Fibroblast of lung (primary cell): ENCODE measurements at regions not wholly inside any gene's neighbourhood (a gene's known extent, or its start where the extent isn't known, plus 50 kb on each side); places are given as distances from the start of the nearest gene placed in this dataset.

Source experiments
- DNase-seq, 2 donors: peaks; one replicate each; pipeline versions ENCODE4 v3.0.0 to v3.0.0-alpha.2; 2010; ENCODE audit warnings: low read depth in 2 of 2
- H2AFZ ChIP-seq: 2 replicates; pipeline ENCODE4 v1.5.1; 2012; ENCODE audit warnings: low read length, control low read depth, inconsistent platforms
- H3K27ac ChIP-seq: 2 replicates; pipeline ENCODE4 v1.5.1; 2011; ENCODE audit warnings: low read length, control low read depth; ENCODE audit not compliant: insufficient read depth
- H3K27me3 ChIP-seq: 2 replicates; pipeline ENCODE4 v1.5.1; 2011; ENCODE audit warnings: mild to moderate bottlenecking, low read length; ENCODE audit not compliant: control insufficient read depth, insufficient read depth
- H3K36me3 ChIP-seq: 2 replicates; pipeline ENCODE4 v1.5.1; 2011; ENCODE audit warnings: low read length; ENCODE audit not compliant: control insufficient read depth, insufficient read depth
- H3K4me1 ChIP-seq: 2 replicates; pipeline ENCODE4 v1.5.1; 2011; ENCODE audit warnings: low read length; ENCODE audit not compliant: control insufficient read depth, insufficient read depth; ENCODE audit errors: extremely low read depth
- H3K4me2 ChIP-seq: 2 replicates; pipeline ENCODE4 v1.5.1; 2011; ENCODE audit warnings: low read length, control low read depth; ENCODE audit not compliant: insufficient read depth; ENCODE audit errors: extremely low read depth
- H3K4me3 ChIP-seq, 4 experiments: fragments of 200-600 bp in 1 of 4; sonication (generic) in 1 of 4; replicated peaks in 1 of 4; 2 replicates each; pipeline ENCODE4 v1.5.1; 2011 to 2016; ENCODE audit warnings: low read length in 4 of 4, low read depth in 3 of 4, mild to moderate bottlenecking in 3 of 4, control low read depth in 2 of 4, inconsistent platforms in 1 of 4, mixed read lengths in 1 of 4; ENCODE audit not compliant: insufficient read depth in 1 of 4; ENCODE audit errors: control extremely low read depth in 1 of 4
- H3K79me2 ChIP-seq: 2 replicates; pipeline ENCODE4 v1.5.1; 2012; ENCODE audit warnings: mild to moderate bottlenecking, low read length, inconsistent platforms; ENCODE audit not compliant: control insufficient read depth, insufficient read depth
- H3K9ac ChIP-seq: 2 replicates; pipeline ENCODE4 v1.5.1; 2011; ENCODE audit warnings: mild to moderate bottlenecking, low read length, control low read depth; ENCODE audit not compliant: insufficient read depth
- H3K9me3 ChIP-seq: 2 replicates; pipeline ENCODE4 v1.5.1; 2012; ENCODE audit warnings: low read depth, low read length; ENCODE audit not compliant: control insufficient read depth, insufficient read depth
- H4K20me1 ChIP-seq: 2 replicates; pipeline ENCODE4 v1.5.1; 2011; ENCODE audit warnings: low read length; ENCODE audit not compliant: control insufficient read depth, insufficient read depth; ENCODE audit errors: extremely low read depth
- EZH2 ChIP-seq: IDR thresholded peaks from 2 replicates; pipeline ENCODE4 v1.5.1; 2012; ENCODE audit warnings: low read length, control low read depth, mild to moderate bottlenecking; ENCODE audit errors: missing control alignments
- TF ChIP-seq, protein P1 (sequence below), 2 donors: IDR thresholded peaks in 1 of 2; conservative IDR thresholded peaks in 1 of 2; 1 replicate in 1 of 2; 2 replicates in 1 of 2; pipeline ENCODE4 v1.5.1; 2011 to 2012; ENCODE audit warnings: low read length in 2 of 2, control low read depth in 1 of 2, inconsistent platforms in 1 of 2, low read depth in 1 of 2, mild to moderate bottlenecking in 1 of 2

DNA sequence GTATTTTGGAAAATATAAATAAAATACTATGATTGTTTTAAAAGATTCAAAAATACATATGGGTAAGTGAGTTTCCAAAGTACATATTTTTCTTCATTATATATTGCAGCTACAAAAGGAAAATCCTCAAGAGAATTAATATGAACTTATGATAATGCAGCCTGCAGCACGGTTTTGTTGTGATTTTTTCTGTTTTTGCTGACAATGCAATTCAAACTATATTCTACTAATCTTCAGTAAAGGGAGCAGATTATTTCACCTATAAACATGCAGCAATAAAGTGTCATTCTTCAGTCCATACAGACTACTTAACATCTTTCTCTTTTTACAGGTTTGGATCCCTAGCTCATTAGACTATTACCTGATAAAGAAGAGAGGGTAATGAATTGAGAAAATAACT, 582.1 kb upstream of the MGAT4C start:
- Histone ChIP-seq H3K4me2 (no peak overlapping the region), H3K4me3 (no peak overlapping the region), H3K9ac (no peak overlapping the region), H4K20me1 (no peaks in the 10 kb centered on the region), H3K9me3 (no peaks in the 10 kb centered on the region), H2AFZ (no peak overlapping the region), H3K36me3 (no peaks in the 10 kb centered on the region), H3K27ac (no peak overlapping the region), H3K4me1 (no peaks in the 10 kb centered on the region), H3K79me2 (no peaks in the 10 kb centered on the region), H3K27me3 (no peaks in the 10 kb centered on the region)
- no peak for DNase-seq
- TF ChIP-seq EZH2: no peak
- TF ChIP-seq, protein P1, sequence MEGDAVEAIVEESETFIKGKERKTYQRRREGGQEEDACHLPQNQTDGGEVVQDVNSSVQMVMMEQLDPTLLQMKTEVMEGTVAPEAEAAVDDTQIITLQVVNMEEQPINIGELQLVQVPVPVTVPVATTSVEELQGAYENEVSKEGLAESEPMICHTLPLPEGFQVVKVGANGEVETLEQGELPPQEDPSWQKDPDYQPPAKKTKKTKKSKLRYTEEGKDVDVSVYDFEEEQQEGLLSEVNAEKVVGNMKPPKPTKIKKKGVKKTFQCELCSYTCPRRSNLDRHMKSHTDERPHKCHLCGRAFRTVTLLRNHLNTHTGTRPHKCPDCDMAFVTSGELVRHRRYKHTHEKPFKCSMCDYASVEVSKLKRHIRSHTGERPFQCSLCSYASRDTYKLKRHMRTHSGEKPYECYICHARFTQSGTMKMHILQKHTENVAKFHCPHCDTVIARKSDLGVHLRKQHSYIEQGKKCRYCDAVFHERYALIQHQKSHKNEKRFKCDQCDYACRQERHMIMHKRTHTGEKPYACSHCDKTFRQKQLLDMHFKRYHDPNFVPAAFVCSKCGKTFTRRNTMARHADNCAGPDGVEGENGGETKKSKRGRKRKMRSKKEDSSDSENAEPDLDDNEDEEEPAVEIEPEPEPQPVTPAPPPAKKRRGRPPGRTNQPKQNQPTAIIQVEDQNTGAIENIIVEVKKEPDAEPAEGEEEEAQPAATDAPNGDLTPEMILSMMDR (conservative IDR thresholded peaks at IDR 0.05 in 1 of 2, IDR thresholded peaks at IDR 0.05 in 1 of 2; ENCODE audit: low read depth in 1 of 2, low read length in 2 of 2): no peak

DNA sequence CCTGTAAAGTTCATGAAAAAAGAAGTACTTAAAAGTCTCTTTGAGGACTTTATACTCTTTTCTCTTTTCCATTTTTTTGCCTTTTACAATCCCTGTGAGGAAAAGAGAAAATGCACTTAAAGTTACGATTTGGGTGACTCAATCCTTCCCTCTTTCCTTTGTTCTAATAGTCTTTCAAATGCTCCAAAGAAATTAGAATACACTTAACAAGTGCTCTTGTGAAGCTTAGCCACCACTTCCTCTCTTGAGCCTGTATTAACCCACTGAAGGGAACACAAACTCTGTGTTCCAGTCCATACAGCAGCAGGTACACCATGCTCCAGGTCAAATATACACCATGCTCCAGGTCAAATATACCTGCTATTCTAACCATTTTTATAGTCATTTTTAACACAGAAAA, 581.1 kb upstream of the MGAT4C start:
- Histone ChIP-seq H3K9me3 (no peaks in the 10 kb centered on the region), H3K4me3 (no peak overlapping the region), H3K36me3 (no peaks in the 10 kb centered on the region), H3K9ac (no peak overlapping the region), H3K79me2 (no peaks in the 10 kb centered on the region), H3K27ac (no peak overlapping the region), H4K20me1 (no peaks in the 10 kb centered on the region), H3K27me3 (no peaks in the 10 kb centered on the region), H2AFZ (no peak overlapping the region), H3K4me1 (no peaks in the 10 kb centered on the region), H3K4me2 (no peak overlapping the region)
- DNase-seq: peak in 1 of 2 donors; percentile 2
- TF ChIP-seq EZH2: no peak
- TF ChIP-seq, protein P1 (conservative IDR thresholded peaks at IDR 0.05 in 1 of 2, IDR thresholded peaks at IDR 0.05 in 1 of 2; ENCODE audit: low read depth in 1 of 2, low read length in 2 of 2): no peak

DNA sequence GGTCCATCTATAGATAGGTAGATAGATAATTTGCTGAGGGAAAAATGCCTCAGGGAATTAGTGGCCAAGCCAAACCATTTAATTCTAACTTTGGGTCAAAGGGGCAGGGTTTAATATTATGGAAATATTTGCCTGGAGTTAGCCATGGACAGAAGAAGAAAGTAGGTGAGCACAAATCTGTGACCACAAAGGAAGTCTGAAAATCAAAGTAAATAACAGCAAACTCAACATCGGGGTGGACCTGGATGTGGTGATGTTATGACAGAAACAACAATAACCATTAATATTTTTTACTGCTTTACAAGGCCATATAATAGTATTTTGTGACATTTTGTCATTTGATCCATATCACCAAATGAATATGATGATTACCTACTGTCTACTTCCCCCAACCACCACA, 578.0 kb upstream of the MGAT4C start:
- Histone ChIP-seq H3K4me3 (no peak overlapping the region), H3K9ac (no peak overlapping the region), H3K27me3 (no peaks in the 10 kb centered on the region), H3K4me1 (no peaks in the 10 kb centered on the region), H3K4me2 (no peak overlapping the region), H4K20me1 (no peaks in the 10 kb centered on the region), H3K9me3 (no peaks in the 10 kb centered on the region), H2AFZ (no peak overlapping the region), H3K27ac (no peak overlapping the region), H3K36me3 (no peaks in the 10 kb centered on the region), H3K79me2 (no peaks in the 10 kb centered on the region)
- no peak for DNase-seq
- TF ChIP-seq EZH2: no peak
- TF ChIP-seq, protein P1 (conservative IDR thresholded peaks at IDR 0.05 in 1 of 2, IDR thresholded peaks at IDR 0.05 in 1 of 2; ENCODE audit: low read depth in 1 of 2, low read length in 2 of 2): no peak
